Loucy (cell line): ENCODE measurements at regions not wholly inside any gene's neighbourhood (a gene's known extent, or its start where the extent isn't known, plus 50 kb on each side); places are given as distances from the start of the nearest gene placed in this dataset.

Experiments
- H2AFZ ChIP-seq: fragments of 200-600 bp; sonication (generic); 2 replicates; pipeline ENCODE4 v1.6.0; 2016; ENCODE audit warnings: antibody characterized with exemption, mild to moderate bottlenecking, low read length, moderate library complexity
- H3F3A ChIP-seq: fragments of 200-600 bp; 2 replicates; pipeline ENCODE4 v1.6.0; 2016; ENCODE audit warnings: antibody characterized with exemption, low read depth, mild to moderate bottlenecking
- H3K27me3 ChIP-seq: fragments of 200-600 bp; sonication (generic); 2 replicates; pipeline ENCODE4 v1.6.1; 2014; ENCODE audit warnings: low read length, mild to moderate bottlenecking; ENCODE audit not compliant: insufficient read depth, poor library complexity, severe bottlenecking
- H3K36me3 ChIP-seq: fragments of 200-600 bp; sonication (generic); 2 replicates; pipeline ENCODE4 v1.6.1; 2016; ENCODE audit warnings: low read length; ENCODE audit not compliant: insufficient read depth
- H3K4me1 ChIP-seq: fragments of 200-600 bp; sonication (generic); 2 replicates; pipeline ENCODE4 v1.5.1; 2014; ENCODE audit warnings: low read length, mild to moderate bottlenecking; ENCODE audit not compliant: insufficient read depth, poor library complexity, severe bottlenecking
- H3K4me2 ChIP-seq: fragments of 200-600 bp; sonication (generic); 2 replicates; pipeline ENCODE4 v1.6.0; 2014; ENCODE audit warnings: antibody characterized with exemption, low read length, low read depth, mild to moderate bottlenecking; ENCODE audit not compliant: poor library complexity, severe bottlenecking
- H3K4me3 ChIP-seq: fragments of 200-600 bp; sonication (generic); 2 replicates; pipeline ENCODE4 v1.5.1; 2014; ENCODE audit warnings: low read length, mild to moderate bottlenecking, mixed read lengths; ENCODE audit not compliant: poor library complexity, severe bottlenecking
- H3K79me2 ChIP-seq: fragments of 200-600 bp; sonication (generic); 2 replicates; pipeline ENCODE4 v1.6.1; 2014; ENCODE audit warnings: low read length; ENCODE audit not compliant: insufficient read depth
- H3K9ac ChIP-seq: fragments of 200-600 bp; sonication (generic); 2 replicates; pipeline ENCODE4 v1.6.0; 2014; ENCODE audit warnings: mild to moderate bottlenecking, low read depth, low read length, moderate library complexity; ENCODE audit not compliant: poor library complexity, severe bottlenecking
- H3K9me2 ChIP-seq: fragments of 200-600 bp; sonication (generic); replicated peaks from 2 replicates; pipeline ENCODE4 v1.6.1; 2016; ENCODE audit warnings: low read depth, low read length, mixed read lengths
- H3K9me3 ChIP-seq: fragments of 200-600 bp; sonication (generic); 2 replicates; pipeline ENCODE4 v1.6.1; 2014; ENCODE audit warnings: mild to moderate bottlenecking, antibody characterized with exemption, low read length, low read depth; ENCODE audit not compliant: insufficient read depth
- H4K20me1 ChIP-seq: fragments of 200-600 bp; sonication (generic); 2 replicates; pipeline ENCODE4 v1.6.0; 2014; ENCODE audit warnings: antibody characterized with exemption, low read length, mild to moderate bottlenecking; ENCODE audit not compliant: insufficient read depth, poor library complexity, severe bottlenecking
- CTCF ChIP-seq: fragments of 200-600 bp; sonication (generic); conservative IDR thresholded peaks from 2 replicates; pipeline ENCODE4 v1.5.1; 2014; ENCODE audit warnings: mild to moderate bottlenecking, antibody characterized with exemption, low read length
- EZH2phosphoT487 ChIP-seq: fragments of 200-600 bp; IDR thresholded peaks from 2 replicates; pipeline ENCODE4 v1.6.1; 2018; ENCODE audit warnings: antibody characterized with exemption, mild to moderate bottlenecking, moderate library complexity, borderline replicate concordance

- Histone ChIP-seq H3K79me2 (no peaks in the 10 kb centered on the region), H2AFZ (no peak overlapping the region), H3F3A (no peaks in the 10 kb centered on the region), H3K27me3 (no peaks in the 10 kb centered on the region), H3K9ac (no peak overlapping the region), H4K20me1 (no peaks in the 10 kb centered on the region), H3K4me3 (no peak overlapping the region), H3K36me3 (no peaks in the 10 kb centered on the region), H3K9me3 (no peaks in the 10 kb centered on the region), H3K4me1 (no peaks in the 10 kb centered on the region), H3K4me2 (no peak overlapping the region), H3K9me2 (no peaks in the 10 kb centered on the region)
- TF ChIP-seq CTCF (no peak), EZH2phosphoT487 (no peak)
Measured at GRCh38 chr13:86409466-86410241, 610.4 kb upstream of the SLITRK6 start.

DNA sequence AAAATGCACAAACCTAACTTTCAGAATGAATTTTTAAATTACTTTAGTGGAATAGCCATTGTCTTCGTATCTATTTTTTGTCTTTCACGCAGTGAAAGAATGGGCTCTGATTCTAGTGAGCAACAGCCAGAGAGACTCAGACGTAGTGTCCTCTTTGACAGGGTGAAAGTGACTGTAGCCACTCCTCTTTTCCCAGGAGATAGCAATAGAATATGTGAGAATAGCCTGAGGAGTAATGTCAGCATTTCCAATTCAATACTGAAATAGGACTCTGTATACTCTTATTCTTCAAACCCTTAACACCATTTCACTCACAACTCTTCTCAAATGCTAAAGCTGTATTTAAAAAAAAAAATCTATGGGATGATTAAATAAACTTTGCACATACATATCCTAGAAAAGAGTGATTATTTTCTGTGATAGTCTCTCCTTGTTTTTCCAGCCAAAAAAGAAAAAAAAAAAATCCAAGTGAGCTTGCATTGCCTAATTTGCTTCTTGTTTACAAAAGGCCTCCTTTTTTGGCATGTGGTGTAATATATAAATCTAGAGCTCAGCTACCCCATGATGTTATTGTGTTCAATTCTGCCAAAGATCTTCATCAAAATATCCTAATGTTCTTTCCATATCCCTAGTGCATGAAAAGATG, 626.1 kb upstream of the SLITRK6 start:
- Histone ChIP-seq H3K9ac (no peak overlapping the region), H2AFZ (no peak overlapping the region), H3K9me2 (no peaks in the 10 kb centered on the region), H3K79me2 (no peaks in the 10 kb centered on the region), H3K4me3 (no peak overlapping the region), H4K20me1 (no peaks in the 10 kb centered on the region), H3K4me1 (no peaks in the 10 kb centered on the region), H3K4me2 (no peak overlapping the region), H3F3A (no peaks in the 10 kb centered on the region), H3K36me3 (no peaks in the 10 kb centered on the region), H3K9me3 (no peaks in the 10 kb centered on the region), H3K27me3 (no peaks in the 10 kb centered on the region)
- TF ChIP-seq EZH2phosphoT487 (no peak), CTCF (no peak)

- TF ChIP-seq CTCF (no peak), EZH2phosphoT487 (no peak)
- Histone ChIP-seq H3K9me2 (no peaks in the 10 kb centered on the region), H3K9me3 (no peaks in the 10 kb centered on the region), H3K4me2 (no peak overlapping the region), H4K20me1 (no peaks in the 10 kb centered on the region), H3F3A (no peaks in the 10 kb centered on the region), H3K4me3 (no peak overlapping the region), H3K79me2 (no peaks in the 10 kb centered on the region), H2AFZ (no peak overlapping the region), H3K4me1 (no peaks in the 10 kb centered on the region), H3K27me3 (no peaks in the 10 kb centered on the region), H3K36me3 (no peaks in the 10 kb centered on the region), H3K9ac (no peak overlapping the region)
Measured at GRCh38 chr13:86426437-86426836, 627.2 kb upstream of the SLITRK6 start.
